Endometrium (tissue), 2 donors: ENCODE measurements at regions not wholly inside any gene's neighbourhood (a gene's known extent, or its start where the extent isn't known, plus 50 kb on each side); places are given as distances from the start of the nearest gene placed in this dataset.

Source experiments
- FAIRE-seq: peaks from 2 replicates; lab custom pipeline; 2012; peaks lifted over from hg19 to GRCh38; lab: Jason Lieb, UNC
- donor health status: control.
- donor health status: control.

DNA sequence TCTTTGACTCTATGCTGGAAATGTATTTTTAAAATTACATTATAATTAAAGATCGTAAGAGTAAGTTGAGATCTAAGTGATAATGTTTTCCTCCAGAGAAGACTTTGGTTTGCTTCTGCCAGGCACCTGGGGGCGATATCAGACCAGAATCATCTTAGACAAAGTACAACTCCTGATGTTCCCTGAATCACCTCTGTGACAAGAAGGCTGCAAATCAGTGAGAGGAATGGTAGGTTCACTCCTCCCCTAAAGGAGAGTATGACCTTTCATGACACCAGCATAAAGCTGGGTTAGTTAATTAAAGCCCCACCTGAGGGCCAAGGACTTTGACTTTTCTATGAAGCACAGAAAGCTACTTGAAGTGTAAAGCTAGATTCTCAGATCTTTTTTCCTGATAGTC is 114.4 kb upstream of the DTNA start:
- FAIRE-seq, result no peak

DNA sequence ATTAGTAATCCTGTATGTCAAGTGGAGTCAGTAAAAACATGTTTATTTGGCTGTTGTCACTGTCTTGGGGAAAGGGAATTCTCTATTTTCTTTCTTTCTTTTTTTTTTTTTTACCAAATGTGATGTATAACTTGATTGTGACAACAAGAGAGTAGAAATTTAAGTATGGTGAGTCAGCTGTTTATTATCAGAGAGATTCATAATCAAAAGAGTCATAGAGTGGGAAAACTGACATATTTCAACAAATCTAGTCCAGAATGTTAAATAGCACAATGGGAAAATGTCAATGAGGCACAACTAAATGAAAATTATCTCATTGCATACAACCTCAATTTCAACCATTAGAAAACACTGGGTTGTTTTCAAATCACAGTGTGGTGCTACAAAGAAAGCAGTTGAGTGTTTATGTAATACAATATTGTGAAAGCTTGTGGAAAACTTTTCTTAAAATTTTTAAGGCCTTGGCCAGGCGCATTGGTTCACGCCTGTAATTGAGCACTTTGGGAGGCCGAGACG is 111.9 kb upstream of the DTNA start:
- FAIRE-seq, result no peak

DNA sequence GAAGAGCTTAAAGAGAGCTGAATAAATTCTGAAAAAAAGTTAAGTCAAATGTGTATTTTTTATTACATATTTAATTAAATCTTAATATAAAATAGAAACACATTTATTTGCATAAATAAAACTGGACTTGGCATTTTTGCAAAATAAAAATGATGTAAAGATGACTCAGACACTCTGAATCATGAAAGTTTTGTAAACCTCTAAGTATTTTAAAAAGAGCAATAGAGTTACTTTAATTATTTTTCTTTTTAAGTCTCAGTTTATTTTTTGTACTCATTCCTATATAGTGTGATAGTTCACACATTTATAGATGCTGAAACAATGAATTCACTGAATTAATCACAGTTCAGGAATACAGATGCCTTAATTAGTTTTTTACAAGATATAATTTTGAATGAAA is 109.9 kb upstream of the DTNA start:
- FAIRE-seq, result no peak

DNA sequence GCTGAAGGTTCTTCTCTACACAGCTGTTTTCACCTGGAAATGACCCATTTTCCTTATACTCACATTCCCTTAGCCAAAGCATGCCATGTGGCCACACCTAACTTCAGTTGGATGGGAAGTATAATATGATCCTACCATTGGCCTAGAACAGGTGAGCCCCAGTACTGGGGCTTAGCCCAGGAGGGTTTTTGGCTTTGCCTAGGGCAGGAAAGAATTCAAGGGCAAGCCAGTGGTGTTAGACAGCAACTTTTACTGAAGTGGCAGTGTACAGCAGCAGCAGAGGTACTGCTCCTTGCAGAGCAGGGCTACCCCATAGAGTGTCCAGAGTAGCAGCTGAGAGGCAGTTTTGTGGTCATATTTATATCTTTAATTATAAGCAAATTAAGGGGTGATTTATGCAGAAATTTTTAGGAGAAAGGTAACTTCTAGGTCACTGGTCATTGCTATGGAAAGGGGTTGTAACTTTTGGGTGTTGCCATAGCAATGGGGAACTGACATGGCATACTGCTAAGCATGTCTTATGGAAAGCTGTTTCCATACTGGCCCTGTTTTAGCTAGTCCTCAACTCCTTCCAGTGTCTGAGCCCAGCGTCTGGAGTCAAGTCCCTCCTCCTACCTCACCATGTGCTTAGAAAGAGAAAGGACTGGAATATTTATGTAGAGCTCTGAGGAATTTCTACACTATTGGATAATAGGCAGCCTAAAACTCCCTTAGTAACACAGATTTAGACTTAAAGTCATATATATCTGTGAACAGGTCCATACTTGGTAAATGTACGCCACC is 109.0 kb upstream of the DTNA start:
- FAIRE-seq, result no peak

DNA sequence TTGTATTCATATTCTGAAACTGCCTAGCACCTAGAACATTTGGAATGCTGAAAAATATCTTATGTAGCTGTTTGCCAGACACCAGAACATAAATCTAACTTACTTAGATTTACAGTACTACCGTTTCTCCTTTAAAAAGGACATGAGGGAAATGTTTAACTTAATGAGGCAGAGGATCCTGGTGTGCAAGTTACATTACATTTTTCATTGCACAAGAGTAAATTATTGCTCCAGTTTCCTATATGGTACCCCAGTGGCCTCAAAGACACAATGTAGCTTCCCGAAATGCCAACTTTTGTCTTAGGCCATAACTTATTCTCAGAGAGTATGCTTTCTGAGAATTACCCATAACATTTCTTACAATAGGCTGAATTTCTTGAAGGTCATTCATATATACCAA is 105.5 kb upstream of the DTNA start:
- FAIRE-seq, result no peak

DNA sequence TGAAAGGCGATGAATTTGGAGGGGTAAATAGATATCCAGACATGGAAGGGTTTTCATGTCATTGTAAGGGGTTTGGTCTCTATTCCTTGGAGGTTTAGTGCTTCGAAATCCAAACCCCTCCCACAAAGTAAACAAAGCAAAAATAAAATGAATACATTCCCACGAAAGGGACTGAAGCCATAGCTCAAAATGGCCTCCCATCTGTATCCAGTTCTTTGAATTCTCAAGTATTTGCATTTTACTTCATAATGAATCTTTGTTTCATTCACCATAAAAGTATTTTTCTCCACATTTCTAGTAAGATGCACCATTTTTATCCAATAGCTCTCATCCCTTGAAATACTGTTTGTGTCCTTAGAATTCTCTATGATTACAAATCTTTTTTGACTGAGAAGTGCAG is 103.2 kb upstream of the DTNA start:
- FAIRE-seq, result no peak

DNA sequence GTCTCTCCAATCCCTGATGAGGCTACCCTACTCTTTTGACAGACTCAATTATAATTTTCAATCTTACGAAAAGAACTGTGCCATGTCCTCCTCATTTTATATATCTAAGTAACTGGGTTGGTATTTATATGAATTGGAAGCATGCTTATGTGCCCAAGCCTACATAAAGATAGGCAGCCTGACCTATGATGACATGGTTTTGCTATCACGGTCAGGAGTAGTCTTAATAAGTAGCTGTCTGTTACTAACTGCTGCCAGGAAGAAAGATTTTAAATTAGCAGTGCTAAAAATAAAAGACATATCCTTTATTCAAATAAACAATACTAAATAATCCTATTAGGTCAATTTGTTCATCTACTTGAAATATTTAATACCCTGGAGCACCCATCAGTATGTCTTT is 102.0 kb upstream of the DTNA start:
- no peak for FAIRE-seq

DNA sequence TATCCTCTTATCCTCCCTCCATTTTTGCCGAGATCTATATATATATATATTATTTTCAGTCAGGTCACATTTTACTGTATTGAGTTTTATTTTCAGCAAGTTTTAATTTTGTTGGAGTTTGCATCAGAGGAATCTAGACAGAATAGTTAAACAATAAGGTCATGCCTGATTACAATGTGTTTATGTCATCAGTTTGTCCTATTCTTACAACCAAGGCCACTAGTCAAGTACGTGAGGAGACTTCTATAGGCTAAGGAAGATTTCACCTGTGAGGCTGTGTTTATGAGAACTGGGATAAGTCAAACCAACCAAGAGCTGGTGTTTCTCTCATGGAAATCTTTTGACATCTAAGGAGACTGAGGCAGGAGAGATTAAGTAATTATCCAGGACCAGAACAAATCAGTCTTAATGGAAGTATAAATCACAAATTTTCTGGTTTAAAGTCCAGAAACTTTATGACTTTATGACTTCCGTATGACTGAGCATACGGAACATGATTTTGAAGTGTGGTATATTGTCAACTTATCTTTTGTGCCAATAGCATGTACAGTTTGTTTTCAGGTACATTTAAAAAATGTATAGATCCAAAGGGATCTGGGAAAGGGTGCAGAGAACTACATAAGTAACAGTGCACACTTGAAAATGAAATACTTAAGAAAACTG is 100.0 kb upstream of the DTNA start:
- FAIRE-seq, result no peak

DNA sequence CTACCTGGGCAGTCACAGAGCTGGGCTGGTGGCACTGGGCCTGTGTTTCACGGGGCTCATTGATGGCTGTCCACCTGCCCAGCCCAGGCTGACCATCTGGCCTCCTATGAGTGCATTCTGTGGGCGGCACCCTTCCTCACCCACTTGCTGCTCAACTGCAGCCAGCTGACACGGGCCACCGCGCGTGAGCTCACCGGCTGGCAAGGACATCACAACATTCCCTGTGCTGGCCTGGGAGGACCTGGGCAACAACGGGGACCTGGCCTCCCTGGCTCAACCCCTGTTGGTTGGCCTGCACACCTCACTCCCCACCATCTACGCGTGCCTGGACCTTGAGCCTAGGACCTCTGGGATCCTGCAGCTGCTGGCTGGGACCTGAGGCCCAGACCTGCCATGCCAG is 98.2 kb upstream of the DTNA start:
- no peak for FAIRE-seq

DNA sequence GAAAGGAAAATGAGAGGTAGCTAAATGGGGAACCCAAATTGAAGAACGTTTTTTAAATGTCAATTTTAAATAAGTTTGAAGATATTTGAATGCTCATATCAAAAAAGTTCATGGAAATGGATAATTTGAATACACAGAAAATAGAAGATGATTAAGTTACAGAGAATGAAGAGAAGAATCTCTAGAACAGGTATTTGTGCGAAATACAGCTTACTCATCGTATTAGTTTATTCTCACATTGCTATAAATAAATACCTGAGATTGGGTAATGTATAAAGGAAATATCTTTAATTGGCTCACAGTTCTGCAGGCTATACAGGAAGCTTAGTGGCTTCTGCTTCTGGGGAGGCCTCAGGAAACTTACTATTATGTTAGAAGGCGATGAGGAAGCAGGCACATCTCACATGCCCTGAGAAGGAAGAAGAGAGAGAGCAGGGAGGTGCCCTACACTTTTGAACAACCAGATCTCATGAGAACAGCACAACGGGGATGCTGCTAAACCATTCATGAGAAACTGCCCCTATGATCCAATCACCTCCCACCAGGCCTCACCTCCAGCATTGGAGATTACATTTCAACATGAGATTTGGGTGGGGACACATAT is 89.7 kb upstream of the DTNA start:
- no peak for FAIRE-seq

DNA sequence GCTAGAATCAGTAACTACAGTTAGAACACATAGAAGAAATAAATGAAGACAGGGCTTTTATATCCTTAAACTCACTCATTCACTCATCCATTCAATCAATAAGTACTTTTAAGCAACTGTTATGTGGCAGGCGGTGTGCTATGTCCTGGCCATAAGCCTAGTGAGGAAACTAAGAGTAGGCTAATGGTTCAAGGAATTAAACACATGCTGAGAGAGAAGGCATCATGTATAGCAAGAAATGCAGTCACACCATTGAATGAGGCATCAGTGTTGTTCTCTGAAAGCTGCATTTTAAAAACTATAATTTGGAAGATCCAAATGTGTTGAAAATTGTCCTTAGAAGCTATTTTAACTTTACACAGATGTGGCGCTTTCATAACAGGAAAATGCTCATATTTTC is 86.5 kb upstream of the DTNA start:
- FAIRE-seq, result no peak

DNA sequence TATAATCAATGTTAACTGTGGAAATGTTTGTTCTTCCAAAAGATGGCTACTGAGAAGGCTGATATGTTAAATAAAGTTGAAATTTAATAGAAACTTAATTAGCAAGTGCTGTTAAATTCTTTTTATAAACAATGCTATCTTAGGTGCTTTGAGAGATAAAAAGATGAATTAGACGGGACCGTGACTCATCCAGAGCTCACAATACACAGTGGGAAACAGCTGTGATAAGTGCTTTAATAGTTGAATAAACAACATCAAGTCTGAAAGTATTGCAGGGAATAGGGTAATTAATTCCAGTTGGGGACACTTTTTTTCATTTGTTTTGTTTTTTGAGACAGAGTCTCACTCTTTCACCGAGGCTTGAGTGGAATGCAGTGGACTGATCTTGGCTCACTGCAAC is 85.5 kb upstream of the DTNA start:
- FAIRE-seq, result peak; percentile 18

DNA sequence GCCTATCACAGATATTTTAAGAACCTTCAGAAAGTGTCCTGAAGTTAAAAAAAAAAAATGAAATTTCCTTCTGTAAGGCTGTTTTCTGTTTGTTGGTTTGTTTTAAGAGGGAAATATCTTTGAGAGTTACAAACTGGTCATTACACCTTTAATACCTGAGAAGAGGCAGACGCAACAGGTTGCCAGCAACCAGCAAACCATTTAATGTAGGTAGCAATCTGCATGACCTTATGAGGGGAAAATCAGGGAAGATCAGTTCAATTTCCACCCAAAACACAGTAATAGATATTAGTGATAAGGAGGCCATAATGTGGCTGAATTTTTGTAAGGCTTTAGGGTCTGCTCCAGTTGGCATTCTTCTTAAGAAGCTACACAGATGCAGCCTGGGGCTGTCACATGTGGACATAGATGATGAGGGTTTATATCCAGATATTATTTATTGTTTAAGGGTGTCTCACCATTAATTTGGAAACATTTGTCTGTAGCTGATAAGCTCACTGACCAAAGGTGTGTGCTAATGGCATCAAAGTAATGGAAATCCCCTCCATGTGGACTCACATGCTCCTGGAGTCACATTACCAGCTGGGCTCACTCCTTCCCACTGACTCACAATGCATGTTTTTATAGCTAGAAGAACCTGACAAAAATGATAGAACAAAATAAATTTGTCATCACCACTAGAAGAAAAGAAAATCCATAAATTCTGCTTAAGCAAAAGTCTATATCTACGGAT is 83.5 kb upstream of the DTNA start:
- FAIRE-seq, result no peak

DNA sequence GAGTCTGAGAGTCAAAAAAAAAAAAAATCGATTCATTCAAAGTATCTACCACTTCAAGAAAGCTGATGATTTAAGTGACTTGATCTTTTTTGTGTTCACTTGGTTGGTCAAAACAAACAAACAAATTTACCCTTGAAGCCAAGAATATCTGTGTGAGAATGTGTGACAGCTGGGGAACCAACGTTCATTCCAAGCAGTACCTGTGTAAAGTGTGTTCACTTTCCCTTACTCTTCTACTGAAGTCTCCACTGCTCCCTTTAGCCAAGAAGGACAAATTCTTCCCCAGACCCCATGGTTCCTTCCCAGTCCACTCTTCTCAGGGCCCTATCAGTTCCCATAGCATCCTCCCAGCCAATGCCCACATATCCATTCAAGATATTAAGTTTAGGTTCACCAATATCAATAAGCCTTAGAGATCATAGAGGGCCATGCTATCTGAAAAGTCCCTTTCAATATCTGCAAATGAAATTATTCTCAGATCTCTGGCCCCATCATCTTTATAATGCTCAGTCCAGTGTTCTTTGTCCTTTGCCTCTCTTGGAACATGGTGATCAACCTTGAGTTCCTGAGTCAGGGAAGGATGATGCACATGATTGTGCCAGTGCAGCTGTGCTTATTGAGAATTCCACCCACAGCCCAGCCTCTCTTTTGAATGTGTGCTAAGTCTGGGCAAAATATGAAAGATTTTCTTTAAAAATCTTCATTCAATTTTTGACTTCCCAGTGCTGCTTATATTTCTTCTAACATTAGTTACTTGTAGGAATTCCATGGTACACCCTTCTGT is 82.8 kb upstream of the DTNA start:
- FAIRE-seq, result no peak

DNA sequence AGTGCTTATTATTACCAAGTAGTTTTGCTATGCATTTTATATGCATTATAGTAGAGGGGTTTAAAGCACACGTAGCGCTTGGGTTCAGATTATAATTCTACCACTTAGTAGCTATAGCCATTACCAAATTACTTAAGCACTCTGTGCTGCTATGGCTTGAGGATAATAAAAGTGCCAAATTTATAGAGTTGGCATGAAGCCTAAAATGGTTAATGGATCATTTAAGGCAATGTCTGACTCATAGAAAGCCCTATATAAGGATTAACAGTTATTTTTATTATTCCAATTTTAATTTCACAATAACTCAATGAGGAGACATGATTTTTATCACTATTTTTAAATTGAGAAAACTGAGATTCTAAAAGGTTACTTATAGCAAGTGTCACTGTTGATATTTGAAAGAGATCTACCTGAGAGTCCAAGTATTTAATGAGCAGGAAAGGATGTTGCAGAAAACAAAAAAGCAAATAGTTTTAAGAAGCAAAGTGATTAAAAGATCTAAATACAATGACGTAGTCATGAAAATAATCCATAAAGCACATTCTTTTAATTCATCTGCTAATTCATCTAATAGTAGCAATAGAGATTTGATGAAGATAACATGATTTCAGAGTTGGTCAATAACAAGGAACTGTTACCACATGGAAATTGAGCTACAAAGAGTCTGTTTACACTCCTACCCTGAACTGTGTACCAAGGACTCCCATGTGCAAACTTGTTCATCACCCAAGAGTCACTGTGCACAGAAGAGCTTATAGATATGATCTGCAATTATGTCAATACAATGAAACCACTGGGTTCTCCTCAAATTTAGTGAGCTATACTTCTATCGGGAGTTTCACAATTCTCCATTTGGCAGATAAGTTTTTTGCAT is 78.8 kb upstream of the DTNA start:
- no peak for FAIRE-seq

DNA sequence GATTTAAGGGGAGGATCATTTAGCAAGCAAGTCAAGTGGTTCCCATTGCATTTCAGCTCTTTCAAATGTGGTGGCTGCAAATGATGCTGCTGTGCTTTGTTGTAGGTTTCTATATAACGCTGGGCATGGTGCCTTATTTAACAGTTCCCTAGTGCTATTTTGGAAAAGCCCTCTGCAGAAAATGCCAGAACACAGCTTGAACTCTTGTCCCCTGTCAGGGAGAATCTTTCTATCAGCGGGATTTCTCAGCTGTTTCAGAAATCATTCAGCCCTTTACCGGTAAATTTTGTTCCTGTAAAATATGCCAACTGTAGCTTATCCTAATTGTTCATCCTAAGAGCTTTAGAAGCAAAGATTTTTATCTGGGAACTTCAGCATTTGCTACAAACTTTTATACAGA is 77.8 kb upstream of the DTNA start:
- no peak for FAIRE-seq

DNA sequence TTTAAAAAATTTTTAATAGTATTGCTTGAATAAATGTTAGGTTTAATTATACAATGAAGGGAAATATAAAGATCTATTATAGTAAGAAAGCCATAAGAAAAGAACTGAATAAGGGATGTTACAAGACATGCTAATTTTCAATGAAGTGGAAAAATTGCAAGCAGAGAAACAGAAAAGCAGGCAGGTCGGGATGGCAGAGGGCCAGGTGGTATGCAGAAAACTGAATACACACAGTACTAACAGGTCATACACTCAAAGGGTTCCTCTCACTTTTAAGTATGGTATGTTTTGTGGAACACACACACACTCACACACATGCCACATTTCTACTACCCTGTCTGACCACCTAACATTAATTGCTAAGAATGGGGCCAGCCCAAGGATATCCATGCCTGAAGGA is 76.7 kb upstream of the DTNA start:
- FAIRE-seq, result no peak

DNA sequence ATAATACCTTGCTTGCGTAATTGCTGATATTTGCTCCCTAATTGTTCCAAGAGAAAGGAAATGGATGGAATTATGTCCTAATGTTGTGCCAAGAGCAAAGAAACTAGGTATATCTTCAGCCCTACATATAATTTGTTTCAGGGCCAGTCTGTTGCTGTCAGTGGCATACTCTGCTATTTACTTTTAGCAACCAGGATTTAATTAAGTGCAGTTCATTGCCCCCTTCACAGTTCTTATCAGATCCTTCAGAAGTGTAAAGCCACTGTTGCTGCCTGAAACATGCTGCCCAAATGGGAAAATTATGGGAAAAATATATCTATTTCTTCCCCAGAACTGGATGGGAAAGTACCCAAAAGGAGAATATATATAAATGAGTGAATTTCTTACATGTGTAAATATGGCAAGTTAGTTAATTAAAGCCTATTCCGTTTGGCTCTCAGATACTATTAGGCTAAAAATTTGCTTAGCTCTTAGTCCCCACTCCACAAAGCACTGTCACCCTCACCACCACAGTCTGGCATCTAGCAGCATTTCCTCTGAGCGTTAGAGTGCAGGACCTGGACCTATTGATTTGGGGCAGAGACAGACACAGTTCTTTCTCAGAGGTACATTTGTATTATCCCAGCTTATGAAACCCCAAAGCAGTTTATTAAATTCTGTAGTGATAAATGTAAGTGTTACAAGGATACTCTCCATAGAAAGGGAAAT is 72.8 kb upstream of the DTNA start:
- FAIRE-seq, result no peak

DNA sequence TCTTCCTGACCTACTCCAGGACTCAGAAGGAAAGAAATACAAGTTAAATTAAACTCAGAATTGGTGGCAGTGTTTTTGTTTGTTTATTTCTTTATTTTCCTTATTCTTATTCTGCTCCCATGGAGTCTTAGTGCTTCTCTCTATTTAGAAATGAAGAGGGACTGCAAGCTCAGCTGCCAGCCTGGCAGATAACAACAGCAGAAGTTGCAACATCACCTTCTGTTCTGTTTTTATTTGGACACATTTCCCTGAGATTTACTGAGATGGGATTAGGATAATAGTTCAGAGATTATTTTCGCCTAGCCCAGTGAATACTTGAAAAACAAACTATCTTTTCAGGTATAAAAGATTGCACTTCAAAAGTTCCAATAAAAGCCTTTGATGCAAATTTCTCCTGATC is 70.4 kb upstream of the DTNA start:
- no peak for FAIRE-seq

DNA sequence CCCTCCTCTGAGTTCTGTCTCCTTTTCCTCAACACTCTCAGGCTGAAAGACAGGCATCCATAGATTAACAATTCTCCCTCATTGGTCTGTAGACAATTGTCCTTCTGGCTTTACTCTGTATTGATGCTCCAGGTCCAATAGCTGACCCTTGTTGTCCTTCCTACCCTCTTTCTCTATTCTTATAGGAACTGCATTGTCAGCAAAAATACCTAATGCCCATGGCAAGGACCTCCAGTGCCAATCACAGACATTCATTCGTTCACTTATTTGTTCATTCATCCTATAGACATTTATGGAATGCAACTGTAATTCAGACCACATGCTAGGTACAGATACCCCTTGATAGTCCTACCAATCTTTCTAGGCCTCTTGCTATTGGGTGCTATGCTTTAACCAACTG is 69.8 kb upstream of the DTNA start:
- no peak for FAIRE-seq
